ENCODE measurements at regions not wholly inside any gene's neighbourhood (a gene's known extent, or its start where the extent isn't known, plus 50 kb on each side); places are given as distances from the start of the nearest gene placed in this dataset.

DNA sequence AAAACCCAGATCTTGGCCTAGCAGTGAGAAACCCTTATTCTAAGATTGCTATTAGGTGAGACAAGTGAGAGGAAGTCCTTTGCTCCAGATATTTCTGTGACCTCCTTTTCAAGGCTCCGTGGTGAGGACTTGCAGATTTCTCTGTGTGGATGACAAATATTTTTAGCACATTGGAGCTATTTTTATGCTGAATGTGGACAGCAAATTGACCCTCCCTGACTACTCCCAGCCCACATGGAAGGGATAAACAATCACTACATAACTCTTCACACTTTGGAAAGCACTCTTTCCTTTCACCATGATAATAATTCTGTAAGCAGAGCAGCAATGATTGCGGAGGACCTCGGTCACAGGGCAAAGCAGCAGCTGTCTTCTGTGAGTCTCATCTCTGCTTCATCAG is 88.0 kb upstream of the ADGRF1 start (continued):
- TF ChIP-seq, protein P1, sequence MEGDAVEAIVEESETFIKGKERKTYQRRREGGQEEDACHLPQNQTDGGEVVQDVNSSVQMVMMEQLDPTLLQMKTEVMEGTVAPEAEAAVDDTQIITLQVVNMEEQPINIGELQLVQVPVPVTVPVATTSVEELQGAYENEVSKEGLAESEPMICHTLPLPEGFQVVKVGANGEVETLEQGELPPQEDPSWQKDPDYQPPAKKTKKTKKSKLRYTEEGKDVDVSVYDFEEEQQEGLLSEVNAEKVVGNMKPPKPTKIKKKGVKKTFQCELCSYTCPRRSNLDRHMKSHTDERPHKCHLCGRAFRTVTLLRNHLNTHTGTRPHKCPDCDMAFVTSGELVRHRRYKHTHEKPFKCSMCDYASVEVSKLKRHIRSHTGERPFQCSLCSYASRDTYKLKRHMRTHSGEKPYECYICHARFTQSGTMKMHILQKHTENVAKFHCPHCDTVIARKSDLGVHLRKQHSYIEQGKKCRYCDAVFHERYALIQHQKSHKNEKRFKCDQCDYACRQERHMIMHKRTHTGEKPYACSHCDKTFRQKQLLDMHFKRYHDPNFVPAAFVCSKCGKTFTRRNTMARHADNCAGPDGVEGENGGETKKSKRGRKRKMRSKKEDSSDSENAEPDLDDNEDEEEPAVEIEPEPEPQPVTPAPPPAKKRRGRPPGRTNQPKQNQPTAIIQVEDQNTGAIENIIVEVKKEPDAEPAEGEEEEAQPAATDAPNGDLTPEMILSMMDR (conservative IDR thresholded peaks at IDR 0.05; ENCODE audit: low read depth in 2 of 2), result no peak
- TF ChIP-seq, protein P2, sequence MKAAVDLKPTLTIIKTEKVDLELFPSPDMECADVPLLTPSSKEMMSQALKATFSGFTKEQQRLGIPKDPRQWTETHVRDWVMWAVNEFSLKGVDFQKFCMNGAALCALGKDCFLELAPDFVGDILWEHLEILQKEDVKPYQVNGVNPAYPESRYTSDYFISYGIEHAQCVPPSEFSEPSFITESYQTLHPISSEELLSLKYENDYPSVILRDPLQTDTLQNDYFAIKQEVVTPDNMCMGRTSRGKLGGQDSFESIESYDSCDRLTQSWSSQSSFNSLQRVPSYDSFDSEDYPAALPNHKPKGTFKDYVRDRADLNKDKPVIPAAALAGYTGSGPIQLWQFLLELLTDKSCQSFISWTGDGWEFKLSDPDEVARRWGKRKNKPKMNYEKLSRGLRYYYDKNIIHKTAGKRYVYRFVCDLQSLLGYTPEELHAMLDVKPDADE (IDR thresholded peaks at IDR 0.05), result no peak
- TF ChIP-seq, protein P3, sequence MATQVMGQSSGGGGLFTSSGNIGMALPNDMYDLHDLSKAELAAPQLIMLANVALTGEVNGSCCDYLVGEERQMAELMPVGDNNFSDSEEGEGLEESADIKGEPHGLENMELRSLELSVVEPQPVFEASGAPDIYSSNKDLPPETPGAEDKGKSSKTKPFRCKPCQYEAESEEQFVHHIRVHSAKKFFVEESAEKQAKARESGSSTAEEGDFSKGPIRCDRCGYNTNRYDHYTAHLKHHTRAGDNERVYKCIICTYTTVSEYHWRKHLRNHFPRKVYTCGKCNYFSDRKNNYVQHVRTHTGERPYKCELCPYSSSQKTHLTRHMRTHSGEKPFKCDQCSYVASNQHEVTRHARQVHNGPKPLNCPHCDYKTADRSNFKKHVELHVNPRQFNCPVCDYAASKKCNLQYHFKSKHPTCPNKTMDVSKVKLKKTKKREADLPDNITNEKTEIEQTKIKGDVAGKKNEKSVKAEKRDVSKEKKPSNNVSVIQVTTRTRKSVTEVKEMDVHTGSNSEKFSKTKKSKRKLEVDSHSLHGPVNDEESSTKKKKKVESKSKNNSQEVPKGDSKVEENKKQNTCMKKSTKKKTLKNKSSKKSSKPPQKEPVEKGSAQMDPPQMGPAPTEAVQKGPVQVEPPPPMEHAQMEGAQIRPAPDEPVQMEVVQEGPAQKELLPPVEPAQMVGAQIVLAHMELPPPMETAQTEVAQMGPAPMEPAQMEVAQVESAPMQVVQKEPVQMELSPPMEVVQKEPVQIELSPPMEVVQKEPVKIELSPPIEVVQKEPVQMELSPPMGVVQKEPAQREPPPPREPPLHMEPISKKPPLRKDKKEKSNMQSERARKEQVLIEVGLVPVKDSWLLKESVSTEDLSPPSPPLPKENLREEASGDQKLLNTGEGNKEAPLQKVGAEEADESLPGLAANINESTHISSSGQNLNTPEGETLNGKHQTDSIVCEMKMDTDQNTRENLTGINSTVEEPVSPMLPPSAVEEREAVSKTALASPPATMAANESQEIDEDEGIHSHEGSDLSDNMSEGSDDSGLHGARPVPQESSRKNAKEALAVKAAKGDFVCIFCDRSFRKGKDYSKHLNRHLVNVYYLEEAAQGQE (IDR thresholded peaks at IDR 0.05; ENCODE audit: unreplicated experiment), result no peak
- TF ChIP-seq ZNF331 (CRISPR knock-in tag; IDR thresholded peaks at IDR 0.05; ENCODE audit: low read depth), result no peak
- TF ChIP-seq CREB1 (CRISPR knock-in tag; IDR thresholded peaks at IDR 0.05; ENCODE audit: low read depth), result no peak
- TF ChIP-seq JUNB (IDR thresholded peaks at IDR 0.05; ENCODE audit: unreplicated experiment), result no peak

DNA sequence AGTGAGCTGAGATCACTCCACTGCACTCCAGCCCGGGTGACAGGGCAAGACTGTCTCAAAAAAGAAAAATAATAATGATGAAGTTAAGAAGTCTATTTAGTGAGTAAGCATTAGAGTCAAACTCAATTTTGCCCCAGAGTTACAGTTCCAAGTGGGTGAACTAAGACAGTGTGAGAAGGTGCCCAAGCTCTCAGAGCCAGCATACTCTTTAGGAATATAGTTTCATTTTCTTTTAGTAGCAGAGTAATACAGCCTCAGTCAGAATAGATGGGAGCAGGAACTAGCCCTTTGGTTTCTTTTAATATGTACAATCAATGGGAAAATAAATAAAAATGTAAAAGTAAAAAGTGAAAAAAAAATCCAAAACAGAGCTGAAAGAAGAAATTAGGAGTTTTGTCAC is 87.0 kb upstream of the ADGRF1 start:
- H3K27ac ChIP-seq (ENCODE audit: low read depth), result no peak overlapping the region
- Mint-ChIP-seq H3K9me3 (no peaks in the 10 kb centered on the region; the same call in 2 of the 3 replicates), H3K27ac (no peak overlapping the region), H3K4me3 (no peak overlapping the region), H3K27me3 (ENCODE audit: insufficient read depth, low read depth, poor library complexity) (peaks cover 1% of the 10 kb centered on the region), H3K4me1 (peaks cover 23% of the 10 kb centered on the region), H3K36me3 (ENCODE audit: low read depth) (no peaks in the 10 kb centered on the region)
- no peaks in the 10 kb centered on the region for H3K36me3 ChIP-seq (ENCODE audit: insufficient read depth)
- H3K4me3 ChIP-seq, result no peak overlapping the region
- no peaks in the 10 kb centered on the region for H3K9me2 ChIP-seq (ENCODE audit: insufficient read depth)
- no peaks in the 10 kb centered on the region for H3F3A ChIP-seq (replicated peaks; ENCODE audit: low read depth)
- ATAC-seq (no peak), DNase-seq (ENCODE audit: low spot score) (no peak)
- no peak overlapping the region for H2AFZ ChIP-seq
- H3K27me3 ChIP-seq (ENCODE audit: insufficient read depth), result no peaks in the 10 kb centered on the region
- peaks cover 12% of the 10 kb centered on the region; the same call in 1 of the 2 replicates for H3K4me1 ChIP-seq (ENCODE audit: insufficient read depth)
- H3K79me2 ChIP-seq (replicated peaks; ENCODE audit: insufficient read depth), result no peaks in the 10 kb centered on the region
- H3K4me2 ChIP-seq, result no peak overlapping the region
- H4K20me1 ChIP-seq (replicated peaks; ENCODE audit: insufficient read depth), result no peaks in the 10 kb centered on the region
- TF ChIP-seq EZH2phosphoT487 (IDR thresholded peaks at IDR 0.05; ENCODE audit: unreplicated experiment) (no peak), STAT1 (IDR thresholded peaks at IDR 0.05; ENCODE audit: unreplicated experiment) (no peak), POLR2AphosphoS5 (IDR thresholded peaks at IDR 0.05; ENCODE audit: low read depth) (no peak), NANOG (IDR thresholded peaks at IDR 0.05; ENCODE audit: borderline replicate concordance) (no peak), ZNF331 (CRISPR knock-in tag; IDR thresholded peaks at IDR 0.05; ENCODE audit: low read depth) (no peak), ZNF114 (CRISPR knock-in tag; IDR thresholded peaks at IDR 0.05) (no peak), JUNB (IDR thresholded peaks at IDR 0.05; ENCODE audit: unreplicated experiment) (no peak), EZH2 (IDR thresholded peaks at IDR 0.05; ENCODE audit: low read depth, unreplicated experiment) (no peak)
- TF ChIP-seq, protein P2 (IDR thresholded peaks at IDR 0.05), result no peak
- TF ChIP-seq, protein P3 (IDR thresholded peaks at IDR 0.05; ENCODE audit: unreplicated experiment), result no peak

Measured in GM23338 (cell line).